Fibroblast of skin of abdomen (primary cell): ENCODE measurements at regions not wholly inside any gene's neighbourhood (a gene's known extent, or its start where the extent isn't known, plus 50 kb on each side); places are given as distances from the start of the nearest gene placed in this dataset.

Source experiments
- DNase-seq: peaks from one replicate; pipeline ENCODE4 v3.0.0-alpha.2; 2013

DNA sequence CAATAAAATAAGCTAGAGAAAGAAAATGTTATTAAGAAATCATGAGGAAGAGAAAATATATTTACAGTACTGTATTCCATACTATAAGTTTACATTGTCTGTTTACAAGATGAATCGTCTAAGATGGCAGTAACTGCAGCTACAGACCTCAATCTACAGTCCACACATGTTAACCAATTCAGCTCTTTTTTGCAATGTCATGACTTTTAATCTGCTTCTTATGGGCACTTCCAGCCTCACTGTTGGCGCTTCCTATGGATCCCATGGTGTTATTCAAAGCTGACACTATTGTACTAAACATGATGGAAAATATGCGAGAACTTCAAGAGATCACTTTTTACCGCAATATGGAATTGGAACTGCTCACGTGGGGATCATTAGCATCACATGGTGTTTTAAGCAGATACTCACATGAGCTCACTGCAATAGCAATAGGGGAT, 451.5 kb upstream of the CITED2 start:
- no peak for DNase-seq

DNA sequence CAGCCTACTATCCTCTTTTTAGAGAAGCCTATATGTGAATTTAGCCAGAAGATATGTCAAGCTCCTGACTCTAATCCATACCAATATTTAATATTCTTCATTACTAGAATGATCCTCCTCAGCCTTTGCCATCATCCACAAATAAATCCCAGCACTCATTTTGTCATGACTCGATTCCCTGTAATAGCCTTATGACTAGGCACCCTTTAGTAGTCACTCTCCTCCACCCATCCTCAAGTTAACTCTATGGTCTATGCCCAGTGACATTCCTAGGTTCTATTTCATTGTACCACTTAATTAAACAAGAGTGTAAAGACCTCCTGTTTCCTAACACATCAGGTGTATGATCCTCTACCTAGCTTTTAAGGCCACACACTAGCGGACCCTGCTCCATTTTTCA, 450.4 kb upstream of the CITED2 start:
- no peak for DNase-seq

DNA sequence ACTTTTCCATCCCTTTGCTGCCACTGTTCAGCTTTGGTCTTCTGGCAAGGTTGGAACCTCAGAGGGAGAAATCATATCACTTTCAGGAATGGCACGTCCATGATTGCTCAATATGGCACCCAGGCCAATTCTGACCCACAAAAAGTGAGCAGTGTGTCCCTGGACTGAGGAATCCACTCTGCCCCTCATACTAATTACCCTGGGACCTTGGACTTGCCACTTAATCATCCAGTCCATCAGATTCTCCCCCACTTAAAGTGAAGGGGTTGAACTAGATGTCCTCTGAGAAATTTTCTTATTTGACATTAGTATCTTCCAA, 449.3 kb upstream of the CITED2 start:
- DNase-seq: no peak

DNA sequence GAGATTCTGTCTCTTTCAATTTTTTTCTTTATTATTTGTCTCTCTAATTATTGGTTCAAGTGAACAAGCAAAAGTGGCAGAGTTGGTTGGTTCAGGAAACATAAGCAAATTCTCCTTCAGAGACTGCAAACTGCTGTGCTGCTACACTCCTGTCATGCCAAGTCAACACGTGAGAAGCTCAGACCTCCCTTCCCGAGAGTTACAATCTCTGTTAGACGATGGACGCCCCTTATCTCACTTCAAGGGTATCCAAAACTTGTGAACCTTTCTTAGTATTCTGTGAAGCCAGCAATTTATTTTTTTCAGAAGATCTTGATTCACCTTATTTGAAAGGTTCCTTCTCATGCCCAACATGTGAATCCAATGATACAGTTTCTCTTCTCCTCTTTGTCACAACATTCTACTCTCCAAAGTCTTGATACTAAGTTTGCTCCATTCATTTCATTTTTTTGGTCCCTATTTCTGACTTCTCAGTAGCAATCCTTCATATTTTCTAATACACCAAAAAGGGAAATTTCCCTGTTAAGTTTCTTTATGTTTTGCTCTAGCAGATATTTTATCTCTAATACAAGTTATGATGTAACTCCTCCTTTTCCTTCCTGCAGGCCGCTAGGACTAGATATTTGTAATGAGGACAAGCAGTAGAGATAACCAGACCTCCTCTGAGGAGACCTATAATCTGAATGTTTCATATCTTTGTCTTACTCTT, 448.8 kb upstream of the CITED2 start:
- DNase-seq: no peak

DNA sequence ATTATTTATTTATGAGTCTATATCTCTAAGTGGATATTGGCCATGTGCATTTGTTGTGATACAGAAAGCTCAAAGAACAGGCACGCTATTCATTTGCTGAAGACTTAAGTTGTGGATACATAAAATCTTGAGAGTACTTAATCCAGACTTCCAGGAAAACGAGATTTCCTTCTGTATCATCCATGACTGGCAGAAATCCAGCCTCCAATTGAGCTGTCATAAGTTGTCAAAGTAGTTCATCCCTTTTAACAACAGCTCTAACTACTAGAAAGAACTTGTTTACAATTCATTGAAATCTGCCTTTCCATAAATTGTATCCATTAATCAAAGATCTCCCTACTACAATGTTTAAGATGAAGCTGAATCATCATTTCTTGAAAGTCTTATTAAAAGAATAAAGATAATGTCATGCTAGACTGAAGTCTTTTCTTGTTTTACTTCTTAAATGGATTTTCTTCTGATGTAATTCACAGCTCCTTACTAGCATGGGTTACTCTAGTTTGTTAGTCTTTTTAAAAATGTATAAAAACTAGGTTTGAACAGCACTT, 447.3 kb upstream of the CITED2 start:
- DNase-seq: peak; percentile 34

DNA sequence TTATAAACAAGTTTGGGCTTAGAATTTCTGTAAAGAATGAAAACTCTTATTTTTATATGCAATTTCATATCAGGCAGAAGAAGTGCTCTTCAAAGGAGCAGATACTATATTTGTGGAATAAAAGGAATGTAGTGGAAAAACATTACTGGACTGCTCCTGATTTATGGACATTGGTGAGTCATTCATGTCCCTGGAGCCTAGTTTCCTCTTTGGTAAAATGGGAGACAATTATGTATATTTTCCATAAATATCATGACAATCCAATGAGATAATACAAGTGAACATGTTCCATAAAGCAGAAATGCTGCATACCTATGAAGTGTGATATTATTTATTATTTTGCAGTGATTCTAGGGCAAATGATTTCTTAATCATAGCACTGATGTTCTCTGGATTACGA, 445.8 kb upstream of the CITED2 start:
- peak; percentile 88 for DNase-seq

DNA sequence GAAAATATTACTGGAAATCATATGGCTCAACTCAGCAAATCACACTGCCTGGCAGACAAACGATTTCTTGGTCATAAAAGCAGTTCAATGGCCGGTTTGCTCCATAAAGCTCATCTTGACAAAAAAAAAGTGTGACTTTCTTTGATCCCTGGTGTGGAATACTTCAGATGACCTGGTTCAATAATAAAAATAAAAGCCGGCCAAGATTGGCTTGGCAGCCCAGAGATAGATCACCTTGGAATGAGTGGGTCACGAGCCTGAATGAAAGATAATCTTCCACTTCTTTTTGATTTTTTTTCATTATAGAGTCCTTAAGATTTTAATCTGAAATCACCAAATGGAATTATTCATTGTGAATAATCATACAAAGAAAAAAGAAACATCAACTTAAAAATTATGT, 445.3 kb upstream of the CITED2 start:
- no peak for DNase-seq

DNA sequence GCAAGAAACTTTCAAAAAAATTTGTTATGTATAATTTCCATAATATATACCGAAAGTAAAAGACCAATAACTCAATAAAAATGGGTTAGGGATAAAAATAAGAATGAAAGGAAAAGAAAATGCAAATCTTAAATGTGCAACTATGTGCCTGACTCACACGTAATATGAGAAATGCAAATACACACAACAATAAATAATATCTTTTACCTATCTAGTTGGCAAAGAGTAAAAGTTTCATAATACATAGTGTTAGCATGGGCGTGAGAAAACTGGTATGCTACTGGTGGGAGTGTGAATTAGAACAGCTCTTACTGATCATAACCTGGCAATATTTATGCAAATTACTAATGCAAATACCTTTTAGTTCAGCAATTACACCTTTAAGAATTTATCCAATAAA, 438.5 kb upstream of the CITED2 start:
- no peak for DNase-seq

DNA sequence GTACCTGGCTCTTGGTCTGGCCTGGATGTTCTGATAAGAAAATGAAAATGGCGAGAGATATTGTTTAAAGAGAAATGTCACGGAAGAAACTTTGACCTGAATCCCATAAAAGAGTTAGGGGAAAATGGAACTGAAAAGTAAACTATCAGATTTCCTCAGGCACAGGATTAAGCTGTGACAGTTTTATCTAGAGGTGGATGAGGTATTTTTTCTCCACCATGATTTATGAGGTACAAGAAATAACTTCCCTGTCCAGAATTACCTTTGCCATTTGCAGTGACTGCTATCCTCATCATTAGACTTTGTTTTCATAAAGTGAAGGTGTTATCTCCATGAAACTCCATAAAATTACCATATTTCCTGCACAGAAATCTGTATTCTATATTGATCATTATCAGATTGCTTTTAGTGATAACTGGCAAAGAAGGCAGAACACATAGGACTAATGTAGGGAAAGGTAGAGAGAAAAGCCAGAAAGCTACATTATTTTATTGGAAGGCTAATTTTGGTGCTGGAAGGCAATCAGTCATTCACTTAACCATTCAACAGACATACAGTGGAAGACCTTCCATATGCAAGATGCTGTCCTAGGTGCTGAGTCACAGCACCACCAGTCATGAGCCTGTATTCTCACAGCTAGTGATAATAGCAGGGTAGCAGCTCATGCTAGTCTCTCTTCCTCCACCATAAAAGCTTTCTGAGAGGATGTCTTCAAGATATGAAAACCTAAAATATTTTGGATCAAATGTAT, 427.3 kb upstream of the CITED2 start:
- DNase-seq: peak; percentile 21

DNA sequence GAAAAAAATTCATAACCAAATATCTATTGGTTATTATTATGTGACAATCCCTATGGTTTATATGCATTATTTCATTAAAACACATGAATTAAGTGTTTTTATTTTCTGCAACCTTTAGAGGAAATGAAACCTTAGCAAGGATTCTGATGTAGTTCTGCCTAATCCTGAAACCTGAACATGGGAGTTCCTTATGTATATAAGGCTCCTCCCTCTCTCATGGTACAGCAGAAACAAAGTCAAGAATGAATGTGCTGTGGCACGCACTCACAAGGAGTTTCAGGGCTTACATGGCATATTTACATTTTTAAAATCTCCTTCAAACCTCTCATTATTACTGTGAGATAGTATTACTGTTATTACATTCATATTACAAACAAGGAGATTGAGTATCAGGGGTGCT, 426.4 kb upstream of the CITED2 start:
- DNase-seq: no peak

DNA sequence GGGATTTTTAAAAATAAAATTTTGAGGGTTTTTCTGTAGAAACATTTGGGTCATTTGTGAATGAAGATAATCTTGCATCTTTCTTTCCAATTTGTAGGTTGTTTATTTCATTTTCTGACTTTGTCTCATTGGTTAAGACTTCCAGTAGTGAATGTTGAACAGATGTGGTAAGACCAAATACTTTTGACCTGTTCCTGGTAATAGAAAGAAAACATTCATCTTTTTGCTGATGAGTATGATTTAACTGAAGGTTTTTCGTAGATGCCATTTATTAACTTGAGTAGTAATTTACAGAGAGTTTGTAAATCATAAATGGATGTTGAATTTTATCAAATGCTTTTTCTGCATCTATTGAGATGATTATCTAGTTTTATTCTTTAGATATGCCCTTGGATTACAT, 416.1 kb upstream of the CITED2 start:
- no peak for DNase-seq

DNA sequence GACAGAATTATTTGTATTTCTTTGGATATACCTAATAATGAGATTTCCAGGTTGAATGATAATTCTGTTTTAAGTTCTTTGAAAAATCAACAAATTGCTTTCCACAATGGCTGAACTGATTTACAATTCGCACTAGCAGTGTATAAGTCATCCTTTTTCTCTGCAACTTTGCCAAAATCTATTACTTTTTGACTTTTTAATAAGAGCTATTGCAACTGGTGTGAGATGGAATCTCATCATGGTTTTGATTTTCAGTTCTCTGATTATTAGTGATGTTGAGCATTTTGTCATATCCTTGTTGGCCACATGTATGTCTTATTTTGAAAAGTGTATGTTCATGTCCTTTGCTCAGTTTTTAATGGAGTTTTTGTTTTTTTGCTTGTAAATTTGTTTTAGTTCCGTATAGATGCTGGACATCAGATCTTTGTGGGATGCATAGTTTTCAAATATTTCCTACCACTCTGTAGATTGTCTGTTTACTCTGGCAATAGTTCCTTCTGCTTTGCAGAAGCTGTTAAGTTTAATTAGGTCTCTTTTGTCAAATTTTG, 409.8 kb upstream of the CITED2 start:
- DNase-seq: no peak

DNA sequence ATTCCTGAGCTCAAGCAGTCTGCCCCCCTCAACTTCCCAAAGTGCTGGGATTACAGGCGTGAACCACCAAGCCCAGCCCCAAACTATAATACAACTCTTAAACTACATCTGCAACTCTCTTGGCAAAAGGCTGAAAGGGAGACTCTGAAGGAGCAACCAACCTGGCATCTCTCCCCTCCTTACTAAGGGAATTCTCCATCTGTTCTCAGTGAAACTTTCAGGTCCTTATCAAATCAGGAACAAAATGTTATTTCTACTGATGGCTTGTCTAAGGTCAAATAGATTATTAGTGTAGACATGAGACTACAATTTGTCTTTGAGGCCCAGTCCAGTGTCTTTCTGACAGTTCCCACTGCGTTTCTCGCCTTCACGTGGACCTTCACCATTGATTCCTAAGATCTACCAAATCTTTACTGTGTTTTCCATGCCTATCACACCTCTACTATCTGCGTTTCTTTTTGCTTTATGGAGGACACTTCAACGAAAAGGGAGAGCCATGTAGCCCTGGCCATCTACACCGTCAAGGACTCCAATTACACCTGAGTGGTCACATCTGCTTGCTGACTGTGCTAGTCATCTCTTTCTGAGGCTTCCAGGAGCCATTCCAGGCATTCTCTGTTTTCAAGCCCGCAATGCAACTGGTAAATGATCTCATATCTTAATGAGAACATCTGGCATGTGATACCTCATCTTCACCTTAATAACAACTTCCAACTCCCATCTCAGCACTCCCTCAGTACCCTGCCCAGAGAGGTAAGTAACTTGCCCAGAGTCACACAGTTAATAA, 405.7 kb upstream of the CITED2 start:
- DNase-seq: no peak

DNA sequence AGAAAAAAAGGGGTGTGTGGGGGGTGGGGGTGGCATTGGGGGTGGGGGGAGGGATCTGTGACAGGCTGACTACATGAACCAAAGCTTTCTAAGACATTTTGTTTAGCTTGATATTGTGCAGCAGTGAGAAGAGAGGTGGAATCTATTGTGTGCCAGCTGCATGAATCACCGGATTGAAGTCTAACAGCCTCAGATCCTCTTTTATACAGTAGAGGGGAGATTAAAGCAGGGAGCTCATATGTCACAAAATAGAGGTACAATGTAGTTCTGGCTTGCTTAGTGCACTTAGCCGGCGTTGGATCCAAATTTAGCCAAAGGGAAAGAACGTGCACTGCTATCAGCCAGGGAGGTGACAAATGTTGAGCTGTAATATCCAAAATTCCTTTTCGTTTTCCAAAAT, 404.2 kb upstream of the CITED2 start:
- peak; percentile 57 for DNase-seq

DNA sequence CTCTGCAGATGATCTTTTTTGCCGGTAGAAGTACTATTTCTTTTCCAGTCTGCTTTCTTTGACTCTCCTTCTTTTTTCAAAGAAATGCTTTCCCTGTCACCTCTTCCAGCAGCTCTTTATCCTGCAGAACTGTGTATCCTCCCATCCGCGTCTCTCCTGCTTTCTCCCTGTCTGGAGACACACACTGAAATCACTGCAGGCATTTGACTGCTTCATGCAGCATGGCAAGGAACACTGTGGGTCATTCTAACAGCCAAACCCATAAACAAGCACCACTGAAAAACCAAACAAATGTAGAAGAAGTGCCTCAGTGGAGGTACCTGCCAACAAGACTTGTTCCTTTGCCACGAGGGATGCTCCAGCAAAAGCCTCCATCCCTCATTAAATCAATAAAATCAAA, 403.7 kb upstream of the CITED2 start:
- no peak for DNase-seq

DNA sequence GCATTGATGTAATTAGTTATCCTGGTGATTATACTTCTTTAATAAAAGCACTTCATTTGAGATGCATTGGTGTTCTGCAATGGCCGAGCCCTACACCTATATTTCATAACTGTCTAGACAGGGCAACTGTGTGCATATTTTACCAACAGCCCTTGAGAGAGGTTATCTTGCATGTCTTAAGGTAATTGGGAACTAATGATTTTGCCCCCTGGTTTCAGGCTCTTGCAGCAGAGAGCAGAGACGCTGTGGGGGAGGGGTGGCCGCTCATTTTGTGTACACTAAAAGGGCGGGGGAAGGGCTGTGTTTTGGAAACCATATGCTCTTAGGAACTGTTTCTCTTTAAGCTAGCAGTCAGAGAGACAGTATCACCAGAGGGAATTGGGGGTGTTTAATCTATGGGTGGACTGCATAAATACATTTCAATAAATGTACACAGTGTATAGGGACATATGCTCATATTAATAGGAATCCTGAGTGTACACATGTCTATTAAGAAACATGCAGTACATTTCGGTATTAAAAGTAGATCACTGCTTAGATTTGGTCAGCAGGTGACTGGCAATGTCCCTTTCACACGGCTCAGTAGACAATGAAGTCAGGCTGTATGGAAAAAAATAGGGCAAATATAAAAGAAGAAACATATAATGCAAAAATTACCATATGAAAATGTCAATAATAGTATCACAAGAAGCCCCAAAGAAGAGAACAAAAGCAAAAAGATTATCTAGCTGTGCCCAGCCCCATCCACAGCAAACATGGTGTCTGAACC, 402.9 kb upstream of the CITED2 start:
- DNase-seq: no peak

DNA sequence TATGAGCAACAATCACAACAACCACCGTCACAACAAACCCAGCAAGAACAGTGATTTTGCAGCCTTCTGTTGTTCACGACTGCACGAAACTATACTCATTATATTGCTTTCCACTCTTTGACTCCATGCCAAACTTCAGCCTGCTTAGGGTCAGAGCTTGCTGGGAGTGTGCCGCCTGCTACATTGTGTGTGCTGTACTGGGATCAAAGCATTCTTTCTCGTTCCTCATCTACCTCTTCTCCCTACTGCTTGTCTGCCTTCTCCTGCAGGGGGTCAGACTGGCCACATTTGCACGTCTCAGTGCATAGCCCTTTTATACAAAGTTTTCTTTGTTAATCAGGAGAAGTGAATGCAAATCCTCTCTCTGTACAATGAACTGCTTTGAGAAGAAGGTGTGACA, 401.6 kb upstream of the CITED2 start:
- peak; percentile 10 for DNase-seq

DNA sequence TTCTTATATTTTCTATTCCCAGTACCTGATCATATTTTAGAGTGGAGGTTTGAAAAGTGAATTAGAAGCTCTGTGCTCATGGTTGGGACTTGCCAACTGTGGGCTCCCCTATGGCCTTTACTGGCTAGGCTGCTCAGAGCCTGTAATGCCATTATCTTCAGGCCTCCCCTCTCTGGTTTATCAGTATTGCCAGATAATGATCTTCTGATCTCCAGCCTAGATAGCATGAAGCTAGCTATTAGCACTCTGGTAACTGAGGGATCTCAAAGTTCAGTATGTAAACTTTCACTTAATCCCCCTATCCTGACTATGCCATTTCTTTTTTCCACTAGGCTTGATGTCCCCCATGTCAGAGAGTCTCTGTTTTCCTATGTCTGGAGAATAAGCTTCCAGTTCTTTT, 393.7 kb upstream of the CITED2 start:
- DNase-seq: no peak

DNA sequence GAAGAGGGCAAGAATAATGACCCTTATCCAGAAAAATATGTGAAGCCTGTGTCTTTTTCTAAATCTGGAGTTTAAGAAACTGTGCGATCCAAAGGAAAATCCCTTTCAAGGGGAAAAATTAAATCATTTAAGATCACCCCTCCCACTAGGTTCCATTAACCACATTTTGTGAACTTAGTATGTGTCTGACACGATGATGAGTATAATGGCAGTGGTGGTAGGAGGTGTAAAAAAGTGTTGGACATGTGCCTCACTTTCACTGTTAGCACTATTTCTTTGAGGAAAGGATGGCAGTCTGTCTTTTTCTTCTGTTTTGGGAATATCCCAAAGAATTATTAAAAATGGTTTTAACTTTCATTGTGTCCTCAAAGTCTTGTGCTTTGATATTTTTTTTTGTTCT, 392.3 kb upstream of the CITED2 start:
- no peak for DNase-seq

DNA sequence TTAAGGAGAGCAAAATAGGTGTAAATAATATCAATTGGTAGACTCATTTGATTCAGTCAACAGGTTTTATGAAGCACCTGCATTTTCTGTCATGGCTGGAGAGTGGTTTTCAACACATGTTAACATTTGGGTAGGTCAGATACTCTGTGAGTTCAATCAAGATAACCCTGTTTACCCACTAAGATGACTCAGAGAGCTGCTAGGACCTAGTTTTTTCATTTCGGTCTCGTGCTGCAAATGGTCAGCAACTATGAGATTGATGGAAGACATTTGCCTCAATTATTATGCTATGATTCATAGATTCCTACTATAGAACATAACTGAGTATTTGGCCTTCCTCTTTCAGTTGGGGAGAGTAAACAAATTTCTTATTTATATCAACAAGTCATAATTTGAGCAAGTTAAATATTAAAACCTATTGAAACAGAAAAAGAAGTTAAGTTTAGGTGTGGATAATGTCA, 391.4 kb upstream of the CITED2 start:
- no peak for DNase-seq

DNA sequence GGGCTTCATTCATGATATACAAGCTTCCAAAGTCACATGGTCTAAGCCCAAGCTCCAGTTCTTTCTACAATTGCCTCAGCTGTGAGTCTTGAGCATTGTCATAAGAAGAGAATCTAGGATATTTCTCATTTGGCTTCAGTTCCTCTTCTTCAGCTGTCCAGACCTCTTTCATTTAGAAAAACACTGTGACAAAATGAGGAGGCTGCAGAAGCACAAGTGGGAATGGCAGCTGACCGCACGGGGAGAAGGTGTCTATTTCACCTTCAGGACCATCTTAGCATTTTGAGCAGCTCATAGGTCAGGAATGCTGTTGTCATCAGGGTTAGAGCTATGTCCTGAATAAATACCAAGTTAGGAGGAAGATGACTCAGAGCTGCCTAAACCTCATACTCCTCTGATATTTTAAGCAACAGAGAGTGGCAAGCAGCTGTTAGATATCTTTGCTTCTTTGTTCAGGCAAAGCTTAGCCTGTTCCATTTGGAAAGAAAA, 390.1 kb upstream of the CITED2 start:
- peak; percentile 99 for DNase-seq
